ENCODE measurements at regions not wholly inside any gene's neighbourhood (a gene's known extent, or its start where the extent isn't known, plus 50 kb on each side); places are given as distances from the start of the nearest gene placed in this dataset.
"Not testable (repeated sequence)": the region's sequence is repeated elsewhere in the genome, so short reads cannot be mapped to it uniquely, and the experiment has no call there.

DNA sequence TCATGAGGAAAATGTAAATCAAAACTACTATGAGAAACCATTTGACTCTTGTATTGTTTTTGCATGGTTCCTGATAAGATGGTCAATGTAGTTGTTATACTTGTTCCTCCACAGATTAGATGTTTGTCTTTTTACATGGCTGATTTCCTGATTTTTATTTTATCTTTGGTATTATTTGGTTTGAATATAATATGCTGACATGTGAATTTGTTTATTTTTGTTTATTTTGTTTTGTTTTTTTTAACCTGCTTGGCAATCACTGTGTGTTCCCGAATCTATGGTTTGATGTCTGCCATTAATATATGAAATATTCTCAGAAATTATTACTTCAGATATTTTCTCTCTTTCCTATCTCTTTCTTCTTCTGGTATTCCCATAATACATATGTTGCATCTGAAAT lies 899.5 kb upstream of the ADGRB3 start:
- no peak for DNase-seq

DNA sequence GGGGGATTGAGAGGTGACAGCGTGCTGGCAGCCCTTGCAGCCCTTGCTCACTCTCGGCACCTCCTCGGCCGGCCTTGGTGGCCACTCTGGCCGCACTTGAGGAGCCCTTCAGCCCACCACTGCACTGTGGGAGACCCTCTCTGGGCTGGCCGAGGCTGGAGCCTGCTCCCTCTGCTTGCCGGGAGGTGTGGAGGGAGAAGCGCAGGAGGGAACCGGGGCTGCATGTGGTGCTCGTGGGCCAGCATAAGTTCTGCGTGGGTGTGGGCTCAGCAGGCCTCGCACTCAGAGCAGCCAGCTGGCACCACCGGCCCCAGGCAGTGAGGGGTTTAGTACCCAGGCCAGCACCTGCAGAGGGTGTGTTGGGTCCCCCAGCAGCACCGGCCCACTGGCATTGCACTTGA lies 912.2 kb upstream of the ADGRB3 start:
- DNase-seq = peak in 1 of 2 donors; percentile 11

DNA sequence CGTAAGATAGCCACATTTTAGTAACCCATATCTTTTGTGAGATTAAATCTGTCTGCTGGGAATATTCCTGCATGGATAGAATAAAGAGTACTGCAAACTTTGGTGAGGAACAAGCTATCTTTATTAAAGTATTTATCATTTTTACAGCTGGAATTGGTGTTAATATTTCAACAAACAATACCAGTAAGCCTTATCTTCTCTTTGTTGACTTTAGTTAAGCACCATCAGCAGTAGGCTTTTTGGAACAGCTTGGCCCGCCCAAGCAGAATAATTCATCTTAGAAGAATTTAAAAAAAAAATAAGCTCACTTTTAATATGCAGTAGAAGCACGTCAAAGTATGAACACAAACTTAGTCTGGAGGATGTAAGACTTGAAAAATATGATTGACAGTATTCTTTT lies 917.8 kb upstream of the ADGRB3 start:
- no peak for DNase-seq

DNA sequence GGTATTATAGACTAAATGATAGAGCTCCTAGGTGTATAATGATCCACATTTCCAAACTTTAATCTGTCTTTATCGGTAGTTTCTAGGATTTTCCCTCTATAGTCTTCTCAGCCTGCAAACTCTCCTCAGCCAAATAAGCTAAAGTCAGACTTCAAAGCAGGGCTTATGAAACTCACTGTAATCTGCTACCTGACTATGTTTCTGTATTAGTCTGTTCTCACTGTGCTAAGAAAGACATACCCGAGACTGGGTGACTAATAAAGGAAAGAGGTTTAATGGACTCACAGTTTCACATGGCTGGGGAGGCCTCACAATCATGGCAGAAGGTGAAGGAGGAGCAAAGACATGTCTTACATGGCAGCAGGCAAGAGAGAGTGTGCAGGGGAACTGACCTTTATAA lies 928.7 kb upstream of the ADGRB3 start:
- no peak for DNase-seq

DNA sequence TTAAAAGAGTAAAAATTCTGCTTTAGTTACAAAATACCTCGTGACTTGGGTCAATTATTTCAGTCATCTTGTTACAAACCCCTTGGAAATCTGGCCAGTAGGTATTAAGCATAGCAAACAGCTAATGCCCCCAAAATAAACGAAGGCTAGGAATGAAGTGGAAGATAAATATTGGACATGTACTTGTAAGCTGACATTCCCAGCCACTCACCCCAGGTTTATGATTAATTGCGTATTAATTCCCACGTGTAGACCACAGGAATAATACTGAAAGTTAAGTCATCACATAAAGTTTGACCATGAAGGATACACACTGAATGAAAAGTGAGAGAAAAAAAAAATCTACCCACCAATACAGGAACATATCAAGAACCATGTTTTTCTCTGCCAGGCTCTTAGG lies 936.5 kb upstream of the ADGRB3 start:
- no peak for DNase-seq

DNA sequence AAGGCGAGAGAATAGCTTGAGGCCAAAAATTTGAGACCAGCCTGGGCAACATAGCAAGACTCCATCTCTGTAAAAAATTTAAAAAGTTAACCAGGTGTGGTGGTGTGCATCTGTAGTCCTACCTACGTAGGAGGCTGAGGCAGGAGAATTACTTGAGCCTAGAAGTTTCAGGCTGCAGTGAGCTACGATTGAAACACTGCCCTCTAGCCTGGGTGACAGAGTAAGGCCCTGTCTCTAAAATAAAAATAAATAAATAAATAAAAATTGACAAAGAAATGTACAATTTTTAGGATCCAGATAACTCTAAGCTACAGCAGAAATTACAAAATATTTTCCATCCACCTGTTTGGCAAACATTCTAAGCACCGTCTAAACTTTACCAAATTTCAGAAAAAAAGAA lies 941.0 kb upstream of the ADGRB3 start:
- no peak for DNase-seq

DNA sequence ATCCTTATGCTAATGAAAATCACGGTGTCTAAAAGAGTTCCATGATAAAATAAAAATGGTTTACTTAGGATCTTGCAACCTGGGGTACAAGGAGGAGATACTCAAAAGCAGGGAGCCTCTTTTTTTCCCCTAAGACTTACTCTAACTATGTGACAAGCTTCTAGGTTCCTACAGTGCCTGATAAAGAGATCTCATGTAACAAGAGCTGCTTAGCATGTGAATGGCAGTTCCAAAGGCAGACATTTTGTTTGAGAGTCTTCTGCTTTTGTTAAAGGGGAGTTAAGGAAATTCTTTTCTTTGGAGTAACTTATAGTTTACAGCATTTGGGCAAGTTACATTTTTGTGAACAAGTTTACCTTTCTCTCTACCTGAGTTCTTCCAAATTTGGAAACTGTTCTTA lies 945.8 kb upstream of the ADGRB3 start:
- DNase-seq = no peak

DNA sequence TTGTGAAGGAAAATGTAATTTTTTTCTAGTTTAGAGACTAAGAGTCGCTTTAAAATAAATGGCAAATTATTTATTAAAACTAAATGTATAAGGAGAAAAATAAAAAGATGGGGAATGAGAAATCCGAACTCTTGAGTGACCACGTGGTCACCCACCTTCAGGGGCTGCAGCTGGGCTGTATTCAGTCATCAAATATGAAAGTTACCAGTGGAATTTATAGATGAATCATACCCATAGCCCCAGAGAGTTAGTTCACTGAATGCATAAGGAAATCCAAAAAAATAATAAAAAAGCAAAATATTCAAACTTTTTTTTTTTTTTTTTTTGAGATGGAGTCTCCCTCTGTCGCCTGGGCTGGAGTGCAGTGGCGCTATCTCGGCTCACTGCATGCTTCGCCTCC lies 947.7 kb upstream of the ADGRB3 start:
- no peak for DNase-seq

DNA sequence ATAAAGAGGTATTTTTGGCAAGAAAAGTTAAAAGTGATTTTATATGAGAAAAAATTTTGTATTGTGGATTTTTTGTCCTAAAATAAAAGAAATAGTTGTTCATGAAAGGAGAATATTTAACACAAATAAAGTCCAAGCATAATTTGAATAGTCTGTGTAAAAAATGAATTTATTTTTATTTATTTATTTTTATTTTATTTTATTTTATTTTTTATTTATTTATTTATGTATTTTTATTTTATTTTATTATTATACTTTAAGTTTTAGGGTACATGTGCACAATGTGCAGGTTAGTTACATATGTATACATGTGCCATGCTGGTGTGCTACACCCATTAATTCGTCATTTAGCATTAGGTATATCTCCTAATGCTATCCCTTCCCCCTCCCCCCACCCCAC lies 948.9 kb upstream of the ADGRB3 start:
- DNase-seq = not testable (repeated sequence)

DNA sequence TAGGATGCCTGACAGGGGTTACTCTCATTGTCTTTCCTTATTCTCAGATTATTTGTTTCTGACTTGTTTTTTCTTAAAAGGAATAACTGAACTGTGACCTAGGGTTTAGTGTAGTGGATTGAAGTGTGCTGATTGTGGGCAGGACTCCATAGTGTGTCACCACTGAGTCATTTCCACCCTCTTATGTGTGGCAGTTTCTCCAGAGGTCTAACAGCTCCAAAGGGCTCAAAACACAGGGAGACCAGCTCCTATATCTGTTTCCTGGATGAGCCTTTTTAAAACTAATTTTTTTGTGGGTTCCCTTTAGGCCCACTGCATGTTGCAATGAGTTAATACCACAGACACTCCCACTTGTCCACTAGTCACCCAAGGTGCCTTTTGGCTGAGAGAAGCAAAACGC lies 951.1 kb upstream of the ADGRB3 start:
- no peak for DNase-seq

DNA sequence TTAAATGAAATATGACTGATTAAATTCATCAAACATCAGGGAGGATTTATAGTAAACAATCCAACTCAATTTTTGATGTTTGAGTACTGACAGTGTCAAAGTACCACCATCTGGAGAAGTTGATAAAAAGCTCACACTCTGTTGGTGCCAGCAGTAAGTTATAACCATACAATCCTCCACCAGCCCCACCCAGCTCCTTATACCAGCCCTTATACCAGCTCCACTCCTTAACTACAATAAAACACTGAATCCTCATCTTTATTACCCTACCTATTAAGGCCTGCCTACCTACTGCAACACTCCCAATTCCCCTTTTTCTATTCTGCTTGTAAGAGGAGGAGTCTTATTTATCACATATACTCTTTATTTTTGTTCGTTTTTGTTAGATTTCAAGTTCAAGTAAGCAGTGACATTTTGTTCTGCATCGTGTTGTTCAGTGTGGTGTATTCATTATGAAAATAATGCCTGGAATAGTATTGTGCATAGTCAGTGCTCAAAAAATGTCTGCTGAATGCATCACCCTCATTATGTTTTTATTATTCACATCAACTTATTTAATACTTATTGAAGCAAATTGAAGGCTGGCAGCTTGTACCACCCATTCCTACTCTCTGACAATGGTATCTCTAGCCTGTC lies 954.7 kb upstream of the ADGRB3 start:
- no peak for DNase-seq

DNA sequence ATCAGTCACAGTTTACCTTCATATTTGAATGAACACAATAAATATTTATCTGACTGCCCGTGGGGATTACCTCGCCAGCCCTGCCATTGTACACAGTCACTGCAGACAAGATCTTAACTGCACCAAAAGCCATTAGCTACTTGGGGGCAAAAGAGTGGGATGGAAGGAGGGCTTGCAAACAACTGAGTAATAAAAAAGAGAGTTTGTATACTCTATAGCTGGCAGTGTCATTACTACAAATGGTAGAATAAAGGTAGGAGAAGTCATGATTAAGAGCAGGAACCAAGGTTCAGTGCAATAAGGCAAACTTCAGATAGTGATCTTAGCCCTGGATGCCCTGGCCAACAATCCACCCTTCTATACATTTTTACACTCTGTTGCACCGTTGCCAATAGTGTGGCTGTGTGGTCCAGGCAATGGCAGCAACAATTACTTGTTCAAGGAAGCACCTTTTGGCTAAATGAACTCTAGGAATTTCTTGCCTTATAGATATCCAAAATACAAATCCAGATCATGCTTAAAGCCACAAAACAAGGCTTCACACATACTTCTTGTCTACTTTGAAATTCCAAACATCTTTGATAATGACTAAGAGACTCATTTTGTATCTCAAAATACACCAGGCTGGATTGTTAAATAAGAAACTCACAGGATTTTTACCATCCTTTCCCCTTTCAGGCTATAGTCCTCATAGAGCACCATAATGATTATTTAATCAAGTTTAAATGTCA lies 955.4 kb upstream of the ADGRB3 start:
- DNase-seq = no peak

DNA sequence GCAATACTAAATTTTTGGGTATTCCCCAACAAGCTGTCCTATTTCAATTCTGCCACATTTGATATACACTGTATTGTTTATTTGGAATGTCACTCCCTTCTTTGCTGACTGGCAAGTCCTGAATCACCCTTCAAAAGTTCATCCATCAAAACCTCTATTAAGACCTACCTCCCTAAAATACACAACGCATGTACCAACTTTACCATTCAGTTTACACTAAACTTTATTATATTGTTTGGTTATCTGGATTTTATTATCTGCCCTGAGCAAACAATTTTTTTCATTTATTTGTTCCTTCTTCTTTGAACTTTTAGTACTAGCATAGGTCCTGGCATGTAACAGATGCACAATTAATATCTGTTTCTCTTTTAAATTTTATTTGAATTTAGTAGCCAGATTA lies 958.2 kb upstream of the ADGRB3 start:
- DNase-seq = no peak

DNA sequence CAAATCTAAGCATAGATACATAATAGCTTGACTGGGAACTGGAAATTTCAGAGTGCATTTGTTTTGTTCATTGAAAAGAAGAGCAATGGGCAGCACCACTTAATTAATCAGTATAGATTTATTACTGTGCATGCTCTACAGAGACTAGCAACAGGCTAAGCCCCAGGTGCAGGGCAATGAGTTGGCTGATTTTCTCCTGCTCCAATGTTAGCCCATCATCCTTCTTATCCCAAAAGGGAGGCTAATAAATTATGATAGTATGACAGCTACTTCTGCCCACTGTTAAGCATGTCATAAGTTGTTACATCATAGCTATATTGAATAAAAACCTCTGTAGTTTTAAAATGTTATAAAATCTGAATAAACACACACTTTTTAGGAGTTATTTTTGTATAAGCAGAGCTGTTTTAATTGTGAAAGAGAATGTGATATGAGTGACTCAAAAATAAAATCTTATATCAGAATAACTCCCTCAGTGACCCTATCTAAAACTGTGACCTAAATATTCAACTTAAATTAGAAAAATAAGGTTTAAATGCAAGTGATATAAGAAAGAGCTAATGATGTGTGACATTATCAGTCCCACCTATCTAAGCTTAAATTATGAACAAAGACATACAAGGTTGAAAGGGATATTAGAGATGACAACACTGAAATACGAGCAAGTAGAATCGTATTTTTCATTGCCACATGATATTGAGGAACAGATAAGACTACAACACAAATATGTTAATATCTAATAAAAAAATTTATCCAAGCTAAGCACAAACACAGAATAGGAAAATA lies 967.3 kb upstream of the ADGRB3 start:
- DNase-seq = no peak

DNA sequence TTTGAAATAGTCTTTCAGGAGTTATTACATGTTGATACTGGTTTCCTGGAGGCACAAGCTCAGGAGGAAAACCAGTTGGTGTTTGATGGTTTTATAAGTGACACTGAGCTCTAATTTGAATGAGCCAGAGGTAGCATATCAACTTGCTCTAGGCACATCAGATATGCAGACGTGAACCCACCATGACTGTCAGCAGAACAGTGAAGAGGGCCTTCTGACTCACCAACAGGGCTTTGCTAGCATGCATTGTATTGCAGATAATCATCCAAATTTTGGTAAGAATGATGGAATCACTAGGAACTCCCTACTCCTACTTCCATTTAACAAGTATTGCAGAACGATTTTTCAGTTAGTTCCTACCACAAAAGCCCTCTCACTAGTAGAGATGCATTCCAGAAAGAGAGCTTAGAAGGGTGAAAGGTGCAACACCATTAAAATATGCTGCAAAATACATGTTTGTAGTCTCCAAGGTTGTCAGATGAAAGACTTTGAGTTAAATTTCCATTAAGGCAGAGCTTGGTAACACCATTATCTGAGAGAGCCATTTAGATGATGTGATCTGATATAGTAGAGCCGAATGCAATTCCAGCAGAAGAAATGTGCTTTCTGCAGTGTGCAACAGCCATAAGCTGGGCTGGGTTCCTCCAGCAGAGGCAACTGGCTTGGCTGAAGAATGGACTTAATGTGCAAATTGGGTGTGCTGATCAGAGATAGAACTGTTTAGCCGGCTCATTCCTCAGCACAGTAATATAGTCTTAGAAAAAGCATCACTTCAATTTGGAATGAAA lies 968.7 kb upstream of the ADGRB3 start:
- DNase-seq = no peak

DNA sequence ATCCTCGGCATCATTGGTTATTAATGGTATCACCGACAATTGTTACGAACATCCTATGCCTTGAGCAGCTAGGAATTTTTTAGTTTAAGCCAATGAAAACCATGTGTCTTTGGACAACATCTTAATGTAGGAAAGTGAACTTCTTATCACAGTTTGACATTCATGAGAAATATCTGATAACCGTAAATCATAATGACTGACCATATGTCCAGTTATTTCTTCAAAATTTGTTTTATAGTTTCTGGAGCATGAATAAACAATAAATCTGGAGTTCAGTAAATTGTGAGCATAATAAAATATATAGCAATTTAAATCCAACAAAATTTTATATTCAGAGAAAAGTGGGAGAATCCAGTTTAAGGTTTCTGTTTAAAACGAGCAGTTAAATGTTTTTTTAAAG lies 970.1 kb upstream of the ADGRB3 start:
- no peak for DNase-seq

DNA sequence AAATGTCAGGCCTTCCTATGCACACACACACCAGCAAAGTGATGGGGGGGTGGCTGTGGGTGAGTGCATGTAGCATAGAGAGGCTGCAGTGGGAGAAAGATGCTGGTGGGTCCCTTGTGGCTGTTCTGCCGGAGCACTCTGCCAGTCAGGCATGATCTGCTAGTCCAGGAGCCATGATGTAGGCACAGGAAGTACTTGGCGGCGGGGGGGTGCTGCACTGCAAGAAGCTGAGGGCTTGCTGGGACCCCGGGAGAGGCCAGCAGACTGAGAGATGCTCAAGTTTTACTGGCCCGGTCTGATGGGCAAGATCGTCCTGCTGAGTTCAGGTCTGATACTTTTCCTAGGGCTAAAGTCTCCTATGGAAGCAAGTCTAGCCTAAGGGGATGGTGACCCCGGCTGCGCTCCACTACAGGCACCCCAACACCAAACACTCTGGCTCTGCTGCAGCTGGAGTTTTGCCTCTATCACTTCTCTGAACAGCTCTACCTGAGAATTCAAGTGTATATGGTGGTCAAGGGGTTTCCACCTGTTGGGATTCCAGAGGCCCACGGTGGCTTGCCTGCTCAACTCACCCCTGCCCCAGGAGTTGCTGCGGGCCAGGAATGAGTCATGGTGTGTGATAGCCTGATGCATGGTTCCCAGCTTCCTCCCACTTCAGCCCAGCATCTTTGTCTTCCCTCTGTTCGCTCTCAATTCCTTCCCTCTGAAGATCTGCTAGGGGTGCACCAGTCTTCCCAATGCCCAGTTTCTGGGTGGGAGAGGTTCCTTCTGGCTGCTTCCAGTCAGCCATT lies 971.8 kb upstream of the ADGRB3 start:
- DNase-seq = no peak

DNA sequence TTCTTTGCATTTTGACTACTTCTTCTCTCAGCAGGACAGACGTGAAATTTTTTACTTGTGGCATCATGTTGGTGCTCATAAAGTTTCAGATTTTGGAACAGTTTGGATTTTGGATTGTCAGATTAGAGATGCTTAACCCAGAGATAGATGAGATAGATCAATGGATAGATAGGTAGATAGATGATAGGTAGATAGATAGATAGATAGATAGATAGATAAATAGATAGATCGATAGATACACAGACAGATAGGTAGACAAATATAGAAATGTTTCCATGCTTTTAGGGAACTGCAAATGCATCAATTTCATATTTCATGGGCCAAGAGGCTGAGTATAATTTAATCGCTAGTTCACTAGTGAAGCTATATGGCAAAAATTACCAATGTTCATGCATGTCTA lies 981.5 kb upstream of the ADGRB3 start:
- no peak for DNase-seq

DNA sequence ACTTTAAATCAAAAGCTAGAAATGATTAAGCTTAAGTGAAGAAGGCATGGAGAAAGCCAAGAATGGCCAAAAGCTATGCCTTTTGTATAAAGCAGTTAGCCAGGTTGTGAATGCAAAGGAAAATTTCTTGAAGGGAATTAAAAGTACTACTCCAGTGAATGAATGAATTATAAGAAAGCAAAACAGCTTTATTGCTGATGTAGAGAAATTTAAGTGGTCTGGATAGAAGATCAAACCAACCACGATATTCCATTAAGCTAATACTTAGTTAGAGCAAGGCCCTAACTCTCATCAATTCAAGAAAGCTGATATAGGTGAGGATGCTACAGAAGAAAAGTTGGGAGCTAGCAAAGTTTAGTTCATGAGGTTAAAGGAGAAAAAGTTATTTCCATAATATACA lies 988.5 kb upstream of the ADGRB3 start:
- DNase-seq = no peak

DNA sequence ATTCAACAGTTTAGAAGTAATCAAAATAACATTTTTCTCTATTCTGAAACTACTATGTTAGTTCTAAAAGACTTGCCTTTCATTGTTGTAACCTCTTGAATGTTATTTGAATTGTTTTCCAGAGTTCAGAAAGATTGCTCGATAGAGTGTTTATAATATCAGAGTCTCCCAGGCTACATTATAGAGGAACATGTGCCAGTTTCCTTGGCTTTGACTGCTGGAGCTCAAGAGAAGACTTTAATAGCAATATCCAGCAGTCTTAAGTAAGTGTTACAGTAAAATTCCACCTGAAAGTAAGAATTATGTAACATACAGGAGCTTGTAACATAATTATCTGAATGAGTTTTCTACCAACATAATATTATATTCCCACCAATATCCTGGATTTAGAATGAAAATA lies 991.8 kb upstream of the ADGRB3 start:
- DNase-seq = no peak

DNA sequence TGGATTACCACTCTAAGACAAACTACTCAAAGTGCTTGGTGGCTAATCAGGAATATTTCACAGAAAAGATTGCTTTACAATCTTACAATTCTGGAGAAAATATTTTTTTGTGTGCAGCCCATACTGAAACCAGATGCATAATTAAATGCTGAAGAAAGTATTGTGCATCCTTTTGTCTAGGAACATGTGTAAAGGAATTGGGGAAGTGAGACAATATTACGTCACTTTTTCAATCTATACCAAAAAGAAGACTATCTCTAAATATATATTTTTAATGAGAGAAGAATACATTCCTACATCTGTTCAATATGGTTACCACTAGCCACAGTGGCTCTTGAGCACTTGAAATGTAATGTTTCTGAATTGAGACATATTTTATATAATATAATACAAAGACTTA lies 992.5 kb upstream of the ADGRB3 start:
- no peak for DNase-seq

DNA sequence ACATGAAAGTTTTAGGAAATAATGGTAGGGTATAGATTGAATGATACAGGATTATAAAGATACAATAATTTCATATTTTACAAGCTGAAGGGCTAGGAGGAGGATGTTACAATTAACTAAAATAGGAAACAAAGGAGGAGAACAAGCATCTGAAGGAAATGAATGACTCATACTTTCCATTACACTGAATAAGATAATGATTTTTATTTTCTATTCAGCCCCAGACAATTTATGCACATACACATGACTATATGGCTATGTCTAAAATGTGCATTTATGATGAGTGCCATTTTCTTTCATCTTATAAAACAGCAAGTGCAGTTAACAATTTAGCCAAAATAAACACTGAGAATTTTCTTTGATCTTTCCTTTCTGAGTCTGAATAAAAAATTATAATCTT lies 994.6 kb upstream of the ADGRB3 start:
- no peak for DNase-seq

DNA sequence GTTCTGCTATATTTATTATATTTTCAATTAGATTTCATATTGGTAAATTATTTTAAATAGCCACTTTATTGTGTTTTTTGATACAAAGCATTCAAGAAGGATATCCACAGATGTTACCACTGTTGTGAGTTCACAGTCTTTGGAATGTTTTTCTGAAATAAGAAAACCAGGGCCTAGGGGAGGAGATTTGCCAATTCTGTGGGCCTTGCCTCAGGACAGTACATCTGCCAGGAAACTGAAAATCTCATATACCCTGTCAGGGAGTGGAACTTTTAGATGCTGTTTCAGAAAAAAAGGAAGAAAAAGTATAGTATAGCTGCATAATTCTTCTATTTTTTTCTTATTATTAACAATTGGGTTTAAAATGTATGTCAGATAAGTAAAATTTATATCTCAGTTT lies 995.9 kb upstream of the ADGRB3 start:
- no peak for DNase-seq

Data from CD4-positive, alpha-beta T cell treated with Interleukin-4 for 1 hour (primary cell).